Neural cell (in vitro differentiated cells): ENCODE measurements at regions not wholly inside any gene's neighbourhood (a gene's known extent, or its start where the extent isn't known, plus 50 kb on each side); places are given as distances from the start of the nearest gene placed in this dataset.

ENCODE experiments used
- small RNA-seq, 3 experiments: library from RNA; depleted of rRNA; stranded (forward); fragments of <200 nt; gene quantifications; one replicate each; pipeline ENCODE3, GENCODE V24; 2012

Small RNA genes lying in the stretch of these regions (small RNA-seq; reads per million reads assigned to genes)
- gene RF00091: 0 to 0.24 (median 0) reads per million in 3 experiments
